ES-I3 (cell line): ENCODE measurements at regions not wholly inside any gene's neighbourhood (a gene's known extent, or its start where the extent isn't known, plus 50 kb on each side); places are given as distances from the start of the nearest gene placed in this dataset.

Experiments
- H3K36me3 ChIP-seq: 2 replicates; pipeline ENCODE4 v1.6.1; 2013; ENCODE audit warnings: mild to moderate bottlenecking, low read length, control low read depth, moderate library complexity; ENCODE audit not compliant: insufficient read depth
- H3K4me1 ChIP-seq: 2 replicates; pipeline ENCODE4 v1.6.1; 2013; ENCODE audit warnings: mild to moderate bottlenecking, control low read depth, low read length; ENCODE audit not compliant: insufficient read depth
- H3K9ac ChIP-seq: 2 replicates; pipeline ENCODE4 v1.6.1; 2013; ENCODE audit warnings: low read depth, mild to moderate bottlenecking, low read length, moderate library complexity
- H3K9me3 ChIP-seq: 2 replicates; pipeline ENCODE4 v1.6.1; 2013; ENCODE audit warnings: mild to moderate bottlenecking, low read length, moderate library complexity; ENCODE audit not compliant: control insufficient read depth, insufficient read depth

DNA sequence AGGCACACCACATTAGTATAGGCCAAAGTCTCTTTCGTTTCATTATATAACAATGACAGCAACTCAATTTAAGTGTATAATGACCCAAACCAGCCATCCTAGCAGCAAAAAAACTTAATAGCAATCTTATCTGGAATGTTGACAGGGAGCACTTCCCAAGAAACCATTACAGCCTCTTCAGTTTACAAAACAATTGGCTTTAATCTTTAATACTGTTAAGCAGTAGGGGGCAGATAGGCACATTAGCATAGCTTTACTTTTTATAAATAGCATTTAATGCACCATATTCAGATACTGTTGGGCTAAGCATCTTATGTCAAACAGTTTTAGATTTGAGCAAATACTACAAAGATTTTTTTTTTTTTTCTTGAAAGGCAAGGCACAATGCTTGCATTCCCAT, 193.3 kb upstream of the MAP3K7 start:
- H3K36me3 ChIP-seq = no peaks in the 10 kb centered on the region; the same call in 1 of the 2 replicates
- H3K9ac ChIP-seq = no peak overlapping the region

DNA sequence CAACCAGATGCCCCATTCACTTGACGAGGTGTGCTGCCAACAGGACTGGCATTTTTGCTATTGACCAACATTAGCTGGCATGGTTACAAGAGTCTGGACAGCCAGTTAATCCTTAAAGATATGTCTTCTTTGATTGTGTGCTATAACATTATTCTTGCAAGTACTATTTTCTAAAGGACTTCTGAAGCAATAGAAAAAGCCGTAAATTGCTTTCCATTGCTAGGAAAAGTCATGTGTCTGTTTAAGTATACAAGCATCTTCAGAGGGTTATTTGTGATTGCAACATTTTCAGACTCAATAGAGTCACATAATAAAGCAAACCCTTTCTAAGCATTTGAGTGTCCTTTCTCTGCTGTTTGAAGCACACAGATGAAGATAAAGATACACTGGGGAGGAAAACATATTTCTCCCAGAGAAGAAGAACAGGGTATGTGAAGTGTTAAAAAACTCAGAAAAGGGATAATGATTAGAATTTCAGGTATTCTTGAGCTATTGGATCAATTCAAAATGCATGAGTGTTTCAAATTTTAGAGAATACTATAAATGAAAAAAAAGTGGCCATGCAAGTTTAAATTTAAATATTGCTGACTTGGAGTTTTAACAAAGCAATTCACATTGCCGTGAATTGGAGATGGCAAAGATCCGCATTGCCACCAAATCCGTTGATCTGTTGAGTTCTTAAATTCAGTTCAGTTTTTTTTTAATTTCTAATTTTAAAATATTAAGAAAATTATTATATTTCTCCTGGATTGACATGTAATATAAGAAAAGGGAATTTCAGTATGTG, 191.7 kb upstream of the MAP3K7 start:
- H3K36me3 ChIP-seq = no peaks in the 10 kb centered on the region; the same call in 1 of the 2 replicates
- no peaks in the 10 kb centered on the region for H3K9me3 ChIP-seq
- peaks cover 3% of the 10 kb centered on the region; the same call in 1 of the 2 replicates for H3K4me1 ChIP-seq
- H3K9ac ChIP-seq = no peak overlapping the region

More for the DNA sequence above, 193.3 kb upstream of the MAP3K7 start:
- Histone ChIP-seq H3K9me3 (no peaks in the 10 kb centered on the region), H3K4me1 (peaks cover 3% of the 10 kb centered on the region; the same call in 1 of the 2 replicates)

DNA sequence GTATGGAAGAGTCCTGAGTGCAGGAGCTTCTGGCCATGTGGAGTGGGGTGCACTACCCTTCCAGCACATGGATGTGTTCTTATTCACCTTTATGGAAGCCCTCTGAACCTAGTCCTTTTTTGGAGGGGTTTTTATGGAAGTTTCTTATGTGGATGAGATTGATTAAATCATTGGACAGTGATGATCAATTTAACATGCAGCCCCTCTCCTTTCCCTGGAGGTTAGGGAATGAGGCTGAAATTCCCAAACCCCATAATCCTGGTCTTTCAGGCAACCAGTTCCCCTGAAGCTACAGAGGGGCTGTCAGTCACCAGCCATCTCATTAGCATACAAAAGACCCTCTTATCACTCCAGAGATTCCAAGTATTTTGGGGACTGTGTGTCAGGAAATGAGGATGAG, 183.9 kb upstream of the MAP3K7 start:
- Histone ChIP-seq H3K9ac (no peak overlapping the region), H3K9me3 (no peaks in the 10 kb centered on the region), H3K4me1 (no peaks in the 10 kb centered on the region; the same call in 1 of the 2 replicates)

DNA sequence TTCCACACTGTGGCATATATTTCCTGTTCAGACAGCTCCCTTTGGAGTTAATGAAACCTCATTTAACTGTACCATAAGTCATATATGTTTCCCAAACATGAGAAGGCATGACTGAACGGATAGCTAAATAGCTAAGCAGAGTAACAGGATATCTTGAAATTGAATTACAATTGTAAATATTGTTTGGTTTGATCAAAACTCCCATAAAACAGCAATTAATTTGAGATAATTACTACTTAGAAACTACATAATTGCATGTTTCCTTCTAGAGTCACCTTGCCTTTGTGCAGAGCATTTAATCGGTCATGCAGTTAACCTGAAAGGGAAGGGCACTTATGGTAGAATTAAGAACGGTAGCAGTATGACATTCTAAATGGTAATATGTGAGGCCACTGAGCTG, 179.0 kb upstream of the MAP3K7 start:
- Histone ChIP-seq H3K36me3 (no peaks in the 10 kb centered on the region), H3K9me3 (no peaks in the 10 kb centered on the region), H3K4me1 (no peaks in the 10 kb centered on the region; the same call in 1 of the 2 replicates), H3K9ac (no peak overlapping the region)

More for the DNA sequence above, 183.9 kb upstream of the MAP3K7 start:
- no peaks in the 10 kb centered on the region for H3K36me3 ChIP-seq

DNA sequence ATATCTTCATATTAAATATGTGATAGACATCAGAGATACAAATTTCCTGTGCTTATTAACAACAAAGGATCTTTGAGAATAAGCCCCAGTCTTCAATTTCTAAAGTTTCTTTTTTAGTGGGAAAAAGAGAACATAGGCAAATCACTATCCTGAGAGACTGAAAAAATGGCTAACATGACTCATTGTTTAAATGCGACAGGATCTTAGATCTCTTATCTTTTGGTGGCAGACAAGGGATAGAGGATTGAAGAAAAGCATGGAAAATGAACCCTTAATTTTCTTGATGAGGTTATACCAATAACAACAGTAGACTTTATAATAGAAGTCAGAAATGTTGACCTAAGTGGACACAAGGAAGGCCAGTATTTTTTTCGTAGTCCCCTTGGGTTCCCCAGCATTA, 178.6 kb upstream of the MAP3K7 start:
- no peak overlapping the region for H3K9ac ChIP-seq
- H3K36me3 ChIP-seq = no peaks in the 10 kb centered on the region
- H3K4me1 ChIP-seq = no peaks in the 10 kb centered on the region; the same call in 1 of the 2 replicates
- H3K9me3 ChIP-seq = no peaks in the 10 kb centered on the region

DNA sequence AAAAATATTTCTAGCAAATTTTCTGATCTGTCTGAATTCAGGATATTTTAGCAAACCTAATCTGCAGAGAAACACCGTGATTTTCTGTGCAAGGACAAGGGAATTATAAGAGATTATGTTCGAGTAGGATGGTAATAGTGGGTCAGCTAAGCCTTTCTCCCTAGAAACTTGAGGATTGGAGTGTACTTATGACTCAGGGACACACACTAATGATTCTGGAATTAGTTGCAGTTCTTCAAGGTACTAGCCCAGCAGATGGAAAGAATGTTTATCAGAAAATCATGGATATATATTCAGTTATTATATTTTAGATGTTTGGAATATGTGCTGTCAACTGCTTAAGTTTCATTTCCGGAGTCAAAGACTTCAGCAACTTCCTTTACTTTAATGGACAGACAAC, 177.1 kb upstream of the MAP3K7 start:
- H3K36me3 ChIP-seq = no peaks in the 10 kb centered on the region
- no peak overlapping the region for H3K9ac ChIP-seq
- H3K4me1 ChIP-seq = 0 out of 2 replicates have a peak, but pooled peaks cover 3% of the 10 kb centered on the region
- no peaks in the 10 kb centered on the region for H3K9me3 ChIP-seq

DNA sequence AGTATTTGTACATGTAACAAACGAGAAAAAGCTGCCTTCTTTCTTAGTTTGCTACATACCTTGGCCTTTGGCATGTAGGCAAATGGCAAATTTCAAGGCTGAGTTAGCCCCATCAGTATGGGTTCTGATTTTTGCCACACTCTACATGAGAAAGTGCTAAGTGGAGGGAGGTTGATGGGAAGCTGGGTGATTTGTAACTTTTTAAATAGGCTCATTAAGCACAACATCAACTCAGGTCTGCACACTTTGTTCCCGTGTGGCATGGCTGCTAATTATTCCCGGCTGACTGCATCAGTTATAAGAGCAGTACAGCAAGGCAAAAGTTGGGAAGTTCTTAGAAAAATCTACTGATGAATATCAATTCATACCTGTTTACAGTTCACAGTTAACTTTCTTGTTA, 172.8 kb upstream of the MAP3K7 start:
- Histone ChIP-seq H3K4me1 (peaks cover 9% of the 10 kb centered on the region; the same call in 1 of the 2 replicates), H3K9me3 (no peaks in the 10 kb centered on the region)

DNA sequence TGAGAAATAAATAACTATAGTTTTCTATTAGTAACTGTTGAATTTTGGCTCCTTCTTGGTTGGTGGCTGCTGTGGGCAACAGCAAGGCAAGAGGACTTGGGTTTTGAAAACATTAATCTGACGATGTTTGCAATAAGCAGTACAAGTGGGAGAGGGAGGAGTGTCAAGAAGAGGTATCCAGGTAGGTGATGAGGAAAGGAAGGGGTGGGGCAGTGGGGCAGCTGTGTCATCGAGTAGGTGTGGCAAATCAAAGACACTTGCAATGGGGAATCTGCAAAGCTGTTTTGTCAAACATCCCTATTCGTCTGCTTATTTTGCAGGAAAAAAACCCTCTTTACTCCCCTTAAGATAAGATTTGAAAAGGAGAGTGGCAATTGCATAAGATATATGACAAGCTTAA, 171.9 kb upstream of the MAP3K7 start:
- no peaks in the 10 kb centered on the region for H3K36me3 ChIP-seq
- H3K9me3 ChIP-seq = no peaks in the 10 kb centered on the region
- peaks cover 9% of the 10 kb centered on the region; the same call in 1 of the 2 replicates for H3K4me1 ChIP-seq
- H3K9ac ChIP-seq = no peak overlapping the region

More for the DNA sequence above, 172.8 kb upstream of the MAP3K7 start:
- no peaks in the 10 kb centered on the region for H3K36me3 ChIP-seq
- H3K9ac ChIP-seq = no peak overlapping the region

DNA sequence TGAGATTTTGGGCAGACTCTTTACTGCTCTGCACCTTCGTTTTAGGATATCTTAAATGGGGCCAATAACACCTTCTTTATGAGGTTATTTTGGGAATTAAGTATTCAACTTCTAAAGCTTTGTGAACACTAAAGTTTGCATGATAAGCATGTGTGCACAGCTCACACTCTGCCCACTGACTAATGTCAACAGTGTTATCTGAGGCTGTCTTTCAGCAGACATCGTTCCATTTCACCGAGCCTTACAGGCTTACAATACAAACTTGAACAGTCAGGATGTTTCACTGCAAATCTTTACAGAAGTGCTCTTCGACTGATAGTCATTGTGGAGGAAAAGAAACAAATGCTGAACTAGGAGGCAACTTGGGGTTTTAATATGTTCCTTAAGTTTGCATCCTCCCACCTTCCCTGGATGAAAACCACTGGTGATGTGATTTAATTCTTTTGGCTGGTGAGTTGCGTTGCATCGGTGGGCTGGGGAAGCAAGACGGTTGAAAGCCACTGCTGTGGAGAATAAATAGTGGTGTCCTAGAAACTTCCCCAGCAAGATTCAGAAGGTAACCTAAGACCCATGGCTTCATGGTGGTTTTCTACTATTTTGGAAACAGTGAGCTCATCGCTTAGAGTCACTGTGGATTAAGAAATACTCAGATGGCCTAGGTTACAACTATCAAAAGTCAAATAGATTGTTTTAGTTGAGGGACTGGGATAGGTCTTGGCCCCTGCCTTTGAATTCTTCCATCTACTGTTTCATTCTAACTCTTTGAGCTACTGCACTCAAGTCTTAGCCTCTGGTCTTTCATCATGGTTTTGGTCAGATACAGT, 167.2 kb upstream of the MAP3K7 start:
- Histone ChIP-seq H3K9ac (no peak overlapping the region), H3K9me3 (no peaks in the 10 kb centered on the region), H3K4me1 (peaks cover 6% of the 10 kb centered on the region; the same call in 1 of the 2 replicates), H3K36me3 (no peaks in the 10 kb centered on the region)

DNA sequence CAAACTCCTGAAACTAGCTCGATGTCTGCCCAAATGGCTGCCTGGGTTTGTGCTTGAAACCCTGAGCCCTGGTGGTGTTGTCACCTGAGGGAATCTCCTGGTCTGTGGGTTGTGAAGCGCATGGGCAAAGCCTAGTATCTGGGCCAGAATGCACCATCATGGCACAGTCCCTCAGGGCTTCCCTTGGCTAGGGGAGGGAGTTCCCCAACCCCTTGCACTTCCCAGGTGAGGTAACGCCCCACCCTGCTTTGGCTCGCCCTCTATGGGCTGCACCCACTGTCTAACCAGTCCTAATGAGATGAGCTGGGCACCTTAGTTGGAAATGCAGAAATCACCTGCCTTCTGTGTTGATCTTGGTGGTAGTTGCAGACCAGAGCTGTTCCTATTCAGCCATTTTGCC, 152.9 kb upstream of the MAP3K7 start:
- peak overlapping the region; percentile 22; the same call in 1 of the 2 replicates for H3K9ac ChIP-seq
- no peaks in the 10 kb centered on the region; the same call in 1 of the 2 replicates for H3K9me3 ChIP-seq
- no peaks in the 10 kb centered on the region for H3K4me1 ChIP-seq
- no peaks in the 10 kb centered on the region for H3K36me3 ChIP-seq

DNA sequence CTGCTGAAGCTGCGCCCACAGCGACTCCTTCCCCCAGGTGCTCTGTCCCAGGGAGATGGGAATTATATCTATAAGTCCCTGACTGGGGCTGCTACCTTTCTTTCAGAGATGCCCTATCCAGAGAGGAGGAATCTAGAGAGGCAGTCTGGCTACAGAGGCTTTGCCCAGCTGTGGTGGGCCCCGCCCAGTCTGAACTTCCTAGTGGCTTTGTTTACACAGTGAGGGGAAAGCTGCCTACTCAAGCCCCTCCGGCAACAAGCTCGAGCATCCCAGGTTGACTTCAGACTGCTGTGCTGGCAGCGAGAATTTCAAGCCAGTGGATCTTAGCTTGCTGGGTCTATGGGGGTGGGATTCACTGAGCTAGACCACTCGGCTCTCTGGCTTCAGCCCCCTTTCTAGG, 152.5 kb upstream of the MAP3K7 start:
- H3K9ac ChIP-seq = peak overlapping the region; percentile 22; the same call in 1 of the 2 replicates
- no peaks in the 10 kb centered on the region; the same call in 1 of the 2 replicates for H3K9me3 ChIP-seq
- no peaks in the 10 kb centered on the region for H3K36me3 ChIP-seq
- H3K4me1 ChIP-seq = no peaks in the 10 kb centered on the region

DNA sequence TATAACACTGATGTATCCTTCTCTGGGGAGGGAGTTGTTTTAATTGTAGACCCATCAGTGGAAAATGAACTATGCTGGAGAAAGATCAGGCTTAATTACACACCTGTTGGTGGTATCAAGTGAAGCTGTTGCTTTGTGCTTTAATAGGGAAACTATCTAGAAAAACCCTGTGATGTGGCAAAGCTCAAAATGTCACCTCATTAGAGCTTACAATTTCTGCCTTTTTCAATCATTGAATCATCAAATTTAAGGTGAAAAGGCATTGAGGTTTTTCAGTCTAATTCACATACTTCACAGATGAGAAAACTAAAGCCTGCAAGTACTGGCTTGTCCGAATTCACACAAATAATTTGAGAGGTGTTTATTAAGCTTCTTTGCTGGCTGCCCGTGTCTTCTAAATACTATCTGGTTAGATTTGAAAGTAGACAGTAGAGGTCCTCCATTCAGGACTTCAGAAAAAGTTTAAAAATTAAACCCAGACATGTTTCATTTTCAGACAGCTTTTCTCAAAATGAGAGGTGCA, 143.3 kb upstream of the MAP3K7 start:
- no peaks in the 10 kb centered on the region; the same call in 1 of the 2 replicates for H3K9me3 ChIP-seq
- H3K9ac ChIP-seq = no peak overlapping the region
- H3K4me1 ChIP-seq = peaks cover 5% of the 10 kb centered on the region
- no peaks in the 10 kb centered on the region for H3K36me3 ChIP-seq

DNA sequence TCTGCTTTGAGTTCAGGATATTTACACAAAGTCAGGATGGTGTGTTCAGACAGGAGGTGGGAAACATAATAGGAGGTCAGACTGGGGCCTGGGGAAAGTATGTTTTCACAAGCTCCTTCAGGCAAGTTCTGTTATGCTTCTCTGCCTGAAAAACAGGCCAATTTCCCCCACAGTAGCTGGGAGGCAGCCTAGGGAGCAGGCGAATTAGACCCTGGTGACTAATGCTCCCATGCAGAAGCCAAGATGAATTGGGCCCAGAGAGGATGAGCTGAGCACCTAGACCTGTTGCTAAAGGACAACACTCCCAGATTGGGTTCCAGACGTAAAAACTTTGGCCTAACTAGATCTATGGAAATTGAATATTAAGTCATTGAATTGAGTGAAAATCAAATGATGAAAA, 142.2 kb upstream of the MAP3K7 start:
- H3K4me1 ChIP-seq = peaks cover 5% of the 10 kb centered on the region
- no peaks in the 10 kb centered on the region; the same call in 1 of the 2 replicates for H3K9me3 ChIP-seq
- H3K9ac ChIP-seq = no peak overlapping the region
- H3K36me3 ChIP-seq = no peaks in the 10 kb centered on the region

DNA sequence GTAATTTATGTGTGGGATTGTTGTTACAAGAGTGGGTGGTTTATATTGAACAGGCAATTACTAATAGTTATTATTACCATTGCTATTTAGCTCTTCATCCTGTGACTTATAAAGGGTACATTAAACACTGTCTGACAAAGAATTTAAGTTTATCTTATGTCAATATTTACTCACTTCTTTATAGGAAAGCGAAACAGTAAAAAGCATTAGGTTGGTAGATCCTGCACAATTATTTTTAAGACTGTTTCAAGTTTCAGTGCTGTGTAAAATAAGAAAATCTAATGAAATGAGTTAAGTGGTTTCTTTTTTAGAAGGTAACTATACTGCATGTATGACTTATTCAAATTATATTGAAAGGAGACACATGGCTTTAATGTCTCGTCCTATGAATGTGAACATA, 135.8 kb upstream of the MAP3K7 start:
- Histone ChIP-seq H3K4me1 (peaks cover 11% of the 10 kb centered on the region), H3K9me3 (no peaks in the 10 kb centered on the region)

More for the DNA sequence above, 135.8 kb upstream of the MAP3K7 start:
- H3K9ac ChIP-seq = no peak overlapping the region
- H3K36me3 ChIP-seq = no peaks in the 10 kb centered on the region
